ENCODE measurements at regions not wholly inside any gene's neighbourhood (a gene's known extent, or its start where the extent isn't known, plus 50 kb on each side); places are given as distances from the start of the nearest gene placed in this dataset.

GRCh38 chr1:157920748-157921147 is 72.7 kb upstream of the KIRREL1 start (continued):
- TF ChIP-seq, protein P1, sequence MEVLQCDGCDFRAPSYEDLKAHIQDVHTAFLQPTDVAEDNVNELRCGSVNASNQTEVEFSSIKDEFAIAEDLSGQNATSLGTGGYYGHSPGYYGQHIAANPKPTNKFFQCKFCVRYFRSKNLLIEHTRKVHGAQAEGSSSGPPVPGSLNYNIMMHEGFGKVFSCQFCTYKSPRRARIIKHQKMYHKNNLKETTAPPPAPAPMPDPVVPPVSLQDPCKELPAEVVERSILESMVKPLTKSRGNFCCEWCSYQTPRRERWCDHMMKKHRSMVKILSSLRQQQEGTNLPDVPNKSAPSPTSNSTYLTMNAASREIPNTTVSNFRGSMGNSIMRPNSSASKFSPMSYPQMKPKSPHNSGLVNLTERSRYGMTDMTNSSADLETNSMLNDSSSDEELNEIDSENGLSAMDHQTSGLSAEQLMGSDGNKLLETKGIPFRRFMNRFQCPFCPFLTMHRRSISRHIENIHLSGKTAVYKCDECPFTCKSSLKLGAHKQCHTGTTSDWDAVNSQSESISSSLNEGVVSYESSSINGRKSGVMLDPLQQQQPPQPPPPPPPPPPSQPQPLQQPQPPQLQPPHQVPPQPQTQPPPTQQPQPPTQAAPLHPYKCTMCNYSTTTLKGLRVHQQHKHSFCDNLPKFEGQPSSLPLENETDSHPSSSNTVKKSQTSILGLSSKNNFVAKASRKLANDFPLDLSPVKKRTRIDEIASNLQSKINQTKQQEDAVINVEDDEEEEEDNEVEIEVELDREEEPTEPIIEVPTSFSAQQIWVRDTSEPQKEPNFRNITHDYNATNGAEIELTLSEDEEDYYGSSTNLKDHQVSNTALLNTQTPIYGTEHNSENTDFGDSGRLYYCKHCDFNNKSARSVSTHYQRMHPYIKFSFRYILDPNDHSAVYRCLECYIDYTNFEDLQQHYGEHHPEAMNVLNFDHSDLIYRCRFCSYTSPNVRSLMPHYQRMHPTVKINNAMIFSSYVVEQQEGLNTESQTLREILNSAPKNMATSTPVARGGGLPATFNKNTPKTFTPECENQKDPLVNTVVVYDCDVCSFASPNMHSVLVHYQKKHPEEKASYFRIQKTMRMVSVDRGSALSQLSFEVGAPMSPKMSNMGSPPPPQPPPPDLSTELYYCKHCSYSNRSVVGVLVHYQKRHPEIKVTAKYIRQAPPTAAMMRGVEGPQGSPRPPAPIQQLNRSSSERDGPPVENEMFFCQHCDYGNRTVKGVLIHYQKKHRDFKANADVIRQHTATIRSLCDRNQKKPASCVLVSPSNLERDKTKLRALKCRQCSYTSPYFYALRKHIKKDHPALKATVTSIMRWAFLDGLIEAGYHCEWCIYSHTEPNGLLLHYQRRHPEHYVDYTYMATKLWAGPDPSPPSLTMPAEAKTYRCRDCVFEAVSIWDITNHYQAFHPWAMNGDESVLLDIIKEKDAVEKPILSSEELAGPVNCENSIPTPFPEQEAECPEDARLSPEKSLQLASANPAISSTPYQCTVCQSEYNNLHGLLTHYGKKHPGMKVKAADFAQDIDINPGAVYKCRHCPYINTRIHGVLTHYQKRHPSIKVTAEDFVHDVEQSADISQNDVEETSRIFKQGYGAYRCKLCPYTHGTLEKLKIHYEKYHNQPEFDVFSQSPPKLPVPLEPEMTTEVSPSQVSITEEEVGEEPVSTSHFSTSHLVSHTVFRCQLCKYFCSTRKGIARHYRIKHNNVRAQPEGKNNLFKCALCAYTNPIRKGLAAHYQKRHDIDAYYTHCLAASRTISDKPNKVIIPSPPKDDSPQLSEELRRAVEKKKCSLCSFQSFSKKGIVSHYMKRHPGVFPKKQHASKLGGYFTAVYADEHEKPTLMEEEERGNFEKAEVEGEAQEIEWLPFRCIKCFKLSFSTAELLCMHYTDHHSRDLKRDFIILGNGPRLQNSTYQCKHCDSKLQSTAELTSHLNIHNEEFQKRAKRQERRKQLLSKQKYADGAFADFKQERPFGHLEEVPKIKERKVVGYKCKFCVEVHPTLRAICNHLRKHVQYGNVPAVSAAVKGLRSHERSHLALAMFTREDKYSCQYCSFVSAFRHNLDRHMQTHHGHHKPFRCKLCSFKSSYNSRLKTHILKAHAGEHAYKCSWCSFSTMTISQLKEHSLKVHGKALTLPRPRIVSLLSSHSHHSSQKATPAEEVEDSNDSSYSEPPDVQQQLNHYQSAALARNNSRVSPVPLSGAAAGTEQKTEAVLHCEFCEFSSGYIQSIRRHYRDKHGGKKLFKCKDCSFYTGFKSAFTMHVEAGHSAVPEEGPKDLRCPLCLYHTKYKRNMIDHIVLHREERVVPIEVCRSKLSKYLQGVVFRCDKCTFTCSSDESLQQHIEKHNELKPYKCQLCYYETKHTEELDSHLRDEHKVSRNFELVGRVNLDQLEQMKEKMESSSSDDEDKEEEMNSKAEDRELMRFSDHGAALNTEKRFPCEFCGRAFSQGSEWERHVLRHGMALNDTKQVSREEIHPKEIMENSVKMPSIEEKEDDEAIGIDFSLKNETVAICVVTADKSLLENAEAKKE (CRISPR knock-in tag; IDR thresholded peaks at IDR 0.05): no peak
- no peak for TF ChIP-seq ETS1 (IDR thresholded peaks at IDR 0.05)

DNA sequence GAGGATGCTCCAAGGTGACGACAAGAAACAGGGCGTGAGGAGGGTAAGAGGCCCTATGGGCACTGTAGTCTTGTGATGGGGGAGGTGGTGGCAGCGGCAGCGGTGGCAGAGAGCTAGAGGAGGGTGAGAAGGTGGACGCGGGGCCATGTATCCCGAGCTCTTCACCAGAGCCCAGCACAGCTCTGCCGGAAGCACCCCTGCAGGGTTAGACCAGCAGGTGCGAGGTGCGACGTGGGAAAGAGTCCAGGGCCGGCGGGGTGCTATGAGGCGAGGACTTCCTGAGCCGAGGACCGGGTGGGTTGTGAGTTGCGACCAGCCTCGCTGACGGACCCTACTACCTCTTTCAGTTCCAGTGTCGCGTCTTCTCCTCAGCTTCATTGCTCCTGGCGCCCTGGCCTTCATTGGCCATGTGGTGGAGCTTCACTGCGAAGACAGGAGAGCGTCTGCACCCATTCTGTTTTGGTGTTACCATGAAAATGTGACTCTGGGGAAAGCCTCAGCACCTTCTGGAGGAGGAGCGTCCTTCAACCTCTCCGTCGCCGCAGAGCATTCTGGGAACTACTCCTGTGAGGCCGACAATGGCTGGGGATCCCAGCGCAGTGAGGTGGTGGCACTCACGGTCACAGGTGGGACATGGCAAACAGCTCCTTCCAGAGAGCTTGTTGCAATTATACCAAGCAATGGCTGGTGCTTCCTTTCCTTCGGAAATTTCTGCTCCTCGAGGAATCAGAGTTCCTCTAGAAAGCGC is 67.9 kb upstream of the KIRREL1 start:
- Histone ChIP-seq H2AFZ (peak overlapping the region; percentile 83; the same call in 1 of the 2 replicates), H3K4me1 (ENCODE audit: insufficient read depth) (no peaks in the 10 kb centered on the region), H3K4me2 (no peak overlapping the region), H3F3A (replicated peaks; ENCODE audit: low read depth) (no peaks in the 10 kb centered on the region), H3K79me2 (replicated peaks; ENCODE audit: insufficient read depth) (no peaks in the 10 kb centered on the region), H3K4me3 (no peak overlapping the region), H3K36me3 (ENCODE audit: insufficient read depth) (no peaks in the 10 kb centered on the region), H4K20me1 (replicated peaks; ENCODE audit: insufficient read depth) (no peaks in the 10 kb centered on the region), H3K27me3 (ENCODE audit: insufficient read depth) (no peaks in the 10 kb centered on the region), H3K27ac (ENCODE audit: low read depth) (no peak overlapping the region), H3K9me2 (ENCODE audit: insufficient read depth) (peaks cover 3% of the 10 kb centered on the region; the same call in 1 of the 2 replicates)
- no peaks in the 10 kb centered on the region for H3K9me3 Mint-ChIP-seq
- H3K36me3 Mint-ChIP-seq (ENCODE audit: low read depth): no peaks in the 10 kb centered on the region
- no peaks in the 10 kb centered on the region for H3K4me1 Mint-ChIP-seq
- ATAC-seq: no peak
- DNase-seq (ENCODE audit: low spot score): no peak
- H3K27ac Mint-ChIP-seq: no peak overlapping the region
- H3K27me3 Mint-ChIP-seq (ENCODE audit: insufficient read depth, low read depth, poor library complexity): peaks cover 11% of the 10 kb centered on the region
- H3K4me3 Mint-ChIP-seq: no peak overlapping the region
- no peak for TF ChIP-seq NANOG (IDR thresholded peaks at IDR 0.05; ENCODE audit: borderline replicate concordance)
- no peak for TF ChIP-seq ZNF331 (CRISPR knock-in tag; IDR thresholded peaks at IDR 0.05; ENCODE audit: low read depth)
- TF ChIP-seq, protein P2, sequence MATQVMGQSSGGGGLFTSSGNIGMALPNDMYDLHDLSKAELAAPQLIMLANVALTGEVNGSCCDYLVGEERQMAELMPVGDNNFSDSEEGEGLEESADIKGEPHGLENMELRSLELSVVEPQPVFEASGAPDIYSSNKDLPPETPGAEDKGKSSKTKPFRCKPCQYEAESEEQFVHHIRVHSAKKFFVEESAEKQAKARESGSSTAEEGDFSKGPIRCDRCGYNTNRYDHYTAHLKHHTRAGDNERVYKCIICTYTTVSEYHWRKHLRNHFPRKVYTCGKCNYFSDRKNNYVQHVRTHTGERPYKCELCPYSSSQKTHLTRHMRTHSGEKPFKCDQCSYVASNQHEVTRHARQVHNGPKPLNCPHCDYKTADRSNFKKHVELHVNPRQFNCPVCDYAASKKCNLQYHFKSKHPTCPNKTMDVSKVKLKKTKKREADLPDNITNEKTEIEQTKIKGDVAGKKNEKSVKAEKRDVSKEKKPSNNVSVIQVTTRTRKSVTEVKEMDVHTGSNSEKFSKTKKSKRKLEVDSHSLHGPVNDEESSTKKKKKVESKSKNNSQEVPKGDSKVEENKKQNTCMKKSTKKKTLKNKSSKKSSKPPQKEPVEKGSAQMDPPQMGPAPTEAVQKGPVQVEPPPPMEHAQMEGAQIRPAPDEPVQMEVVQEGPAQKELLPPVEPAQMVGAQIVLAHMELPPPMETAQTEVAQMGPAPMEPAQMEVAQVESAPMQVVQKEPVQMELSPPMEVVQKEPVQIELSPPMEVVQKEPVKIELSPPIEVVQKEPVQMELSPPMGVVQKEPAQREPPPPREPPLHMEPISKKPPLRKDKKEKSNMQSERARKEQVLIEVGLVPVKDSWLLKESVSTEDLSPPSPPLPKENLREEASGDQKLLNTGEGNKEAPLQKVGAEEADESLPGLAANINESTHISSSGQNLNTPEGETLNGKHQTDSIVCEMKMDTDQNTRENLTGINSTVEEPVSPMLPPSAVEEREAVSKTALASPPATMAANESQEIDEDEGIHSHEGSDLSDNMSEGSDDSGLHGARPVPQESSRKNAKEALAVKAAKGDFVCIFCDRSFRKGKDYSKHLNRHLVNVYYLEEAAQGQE (IDR thresholded peaks at IDR 0.05; ENCODE audit: unreplicated experiment): no peak

Measured in GM23338 (cell line).